Cardiac fibroblast (primary cell): ENCODE measurements at regions not wholly inside any gene's neighbourhood (a gene's known extent, or its start where the extent isn't known, plus 50 kb on each side); places are given as distances from the start of the nearest gene placed in this dataset.
"Not testable (repeated sequence)": the region's sequence is repeated elsewhere in the genome, so short reads cannot be mapped to it uniquely, and the experiment has no call there.

Experiments
- DNase-seq, 2 donors: peaks; one replicate each; pipeline versions ENCODE4 v3.0.0 to v3.0.0-alpha.2; 2010; ENCODE audit warnings: low read depth in 2 of 2
- H3K4me3 ChIP-seq, 2 donors: replicated peaks in 1 of 2; 1 replicate in 1 of 2; 2 replicates in 1 of 2; pipeline ENCODE4 v1.5.1; 2011; ENCODE audit warnings: low read depth in 2 of 2, low read length in 2 of 2, mild to moderate bottlenecking in 2 of 2, moderate library complexity in 1 of 2

- DNase-seq, H3K4me3 ChIP-seq: not testable (repeated sequence)
Measured at GRCh38 chr7:65133087-65133486, 126.6 kb upstream of the ERV3-1 start.

- DNase-seq, H3K4me3 ChIP-seq: not testable (repeated sequence)
Measured at GRCh38 chr7:65132256-65132655, 125.8 kb upstream of the ERV3-1 start.

GRCh38 chr7:65127364-65127763, 120.9 kb upstream of the ERV3-1 start:
- H3K4me3 ChIP-seq, DNase-seq: not testable (repeated sequence)

GRCh38 chr7:65124600-65124999, 118.1 kb upstream of the ERV3-1 start:
- DNase-seq, H3K4me3 ChIP-seq: not testable (repeated sequence)

GRCh38 chr7:65105650-65106203, 99.2 kb upstream of the ERV3-1 start:
- not testable (repeated sequence) for H3K4me3 ChIP-seq, DNase-seq

GRCh38 chr7:65100499-65100898, 94.0 kb upstream of the ERV3-1 start:
- not testable (repeated sequence) for DNase-seq, H3K4me3 ChIP-seq

GRCh38 chr7:65081669-65082055, 75.2 kb upstream of the ERV3-1 start:
- DNase-seq, result not testable (repeated sequence)

GRCh38 chr7:65080799-65081668, 74.5 kb upstream of the ERV3-1 start:
- peak overlapping the region; percentile 67 to 73 for H3K4me3 ChIP-seq
- peak; percentile 91 to 94 for DNase-seq

More at GRCh38 chr7:65081669-65082055, 75.2 kb upstream of the ERV3-1 start:
- H3K4me3 ChIP-seq, result peak overlapping the region in 1 of 2 donors; percentile 67

GRCh38 chr7:65074959-65075358, 68.5 kb upstream of the ERV3-1 start:
- not testable (repeated sequence) for DNase-seq, H3K4me3 ChIP-seq

- peak; percentile 3 to 24 for DNase-seq
- not testable (repeated sequence) for H3K4me3 ChIP-seq
Measured at GRCh38 chr7:65073160-65073559, 66.7 kb upstream of the ERV3-1 start.

- H3K4me3 ChIP-seq, DNase-seq: not testable (repeated sequence)
Measured at GRCh38 chr7:65071854-65072431, 65.5 kb upstream of the ERV3-1 start.

- not testable (repeated sequence) for H3K4me3 ChIP-seq
Measured at GRCh38 chr7:65069476-65069875, 63.0 kb upstream of the ERV3-1 start.

GRCh38 chr7:65062566-65062965, 56.1 kb upstream of the ERV3-1 start:
- H3K4me3 ChIP-seq, DNase-seq: not testable (repeated sequence)

More at GRCh38 chr7:65069476-65069875, 63.0 kb upstream of the ERV3-1 start:
- DNase-seq, result not testable (repeated sequence)

GRCh38 chr7:65059247-65059646, 52.8 kb upstream of the ERV3-1 start:
- not testable (repeated sequence) for DNase-seq, H3K4me3 ChIP-seq
